Fibroblast of lung (primary cell): ENCODE measurements at regions not wholly inside any gene's neighbourhood (a gene's known extent, or its start where the extent isn't known, plus 50 kb on each side); places are given as distances from the start of the nearest gene placed in this dataset.

Experiments used
- DNase-seq, 2 donors: peaks; one replicate each; pipeline versions ENCODE4 v3.0.0 to v3.0.0-alpha.2; 2010; ENCODE audit warnings: low read depth in 2 of 2
- H2AFZ ChIP-seq: 2 replicates; pipeline ENCODE4 v1.5.1; 2012; ENCODE audit warnings: low read length, control low read depth, inconsistent platforms
- H3K27ac ChIP-seq: 2 replicates; pipeline ENCODE4 v1.5.1; 2011; ENCODE audit warnings: low read length, control low read depth; ENCODE audit not compliant: insufficient read depth
- H3K27me3 ChIP-seq: 2 replicates; pipeline ENCODE4 v1.5.1; 2011; ENCODE audit warnings: mild to moderate bottlenecking, low read length; ENCODE audit not compliant: control insufficient read depth, insufficient read depth
- H3K36me3 ChIP-seq: 2 replicates; pipeline ENCODE4 v1.5.1; 2011; ENCODE audit warnings: low read length; ENCODE audit not compliant: control insufficient read depth, insufficient read depth
- H3K4me1 ChIP-seq: 2 replicates; pipeline ENCODE4 v1.5.1; 2011; ENCODE audit warnings: low read length; ENCODE audit not compliant: control insufficient read depth, insufficient read depth; ENCODE audit errors: extremely low read depth
- H3K4me2 ChIP-seq: 2 replicates; pipeline ENCODE4 v1.5.1; 2011; ENCODE audit warnings: low read length, control low read depth; ENCODE audit not compliant: insufficient read depth; ENCODE audit errors: extremely low read depth
- H3K4me3 ChIP-seq, 4 experiments: fragments of 200-600 bp in 1 of 4; sonication (generic) in 1 of 4; replicated peaks in 1 of 4; 2 replicates each; pipeline ENCODE4 v1.5.1; 2011 to 2016; ENCODE audit warnings: low read length in 4 of 4, low read depth in 3 of 4, mild to moderate bottlenecking in 3 of 4, control low read depth in 2 of 4, inconsistent platforms in 1 of 4, mixed read lengths in 1 of 4; ENCODE audit not compliant: insufficient read depth in 1 of 4; ENCODE audit errors: control extremely low read depth in 1 of 4
- H3K79me2 ChIP-seq: 2 replicates; pipeline ENCODE4 v1.5.1; 2012; ENCODE audit warnings: mild to moderate bottlenecking, low read length, inconsistent platforms; ENCODE audit not compliant: control insufficient read depth, insufficient read depth
- H3K9ac ChIP-seq: 2 replicates; pipeline ENCODE4 v1.5.1; 2011; ENCODE audit warnings: mild to moderate bottlenecking, low read length, control low read depth; ENCODE audit not compliant: insufficient read depth
- H3K9me3 ChIP-seq: 2 replicates; pipeline ENCODE4 v1.5.1; 2012; ENCODE audit warnings: low read depth, low read length; ENCODE audit not compliant: control insufficient read depth, insufficient read depth
- H4K20me1 ChIP-seq: 2 replicates; pipeline ENCODE4 v1.5.1; 2011; ENCODE audit warnings: low read length; ENCODE audit not compliant: control insufficient read depth, insufficient read depth; ENCODE audit errors: extremely low read depth
- EZH2 ChIP-seq: IDR thresholded peaks from 2 replicates; pipeline ENCODE4 v1.5.1; 2012; ENCODE audit warnings: low read length, control low read depth, mild to moderate bottlenecking; ENCODE audit errors: missing control alignments
- TF ChIP-seq, protein P1 (sequence below), 2 donors: IDR thresholded peaks in 1 of 2; conservative IDR thresholded peaks in 1 of 2; 1 replicate in 1 of 2; 2 replicates in 1 of 2; pipeline ENCODE4 v1.5.1; 2011 to 2012; ENCODE audit warnings: low read length in 2 of 2, control low read depth in 1 of 2, inconsistent platforms in 1 of 2, low read depth in 1 of 2, mild to moderate bottlenecking in 1 of 2

DNA sequence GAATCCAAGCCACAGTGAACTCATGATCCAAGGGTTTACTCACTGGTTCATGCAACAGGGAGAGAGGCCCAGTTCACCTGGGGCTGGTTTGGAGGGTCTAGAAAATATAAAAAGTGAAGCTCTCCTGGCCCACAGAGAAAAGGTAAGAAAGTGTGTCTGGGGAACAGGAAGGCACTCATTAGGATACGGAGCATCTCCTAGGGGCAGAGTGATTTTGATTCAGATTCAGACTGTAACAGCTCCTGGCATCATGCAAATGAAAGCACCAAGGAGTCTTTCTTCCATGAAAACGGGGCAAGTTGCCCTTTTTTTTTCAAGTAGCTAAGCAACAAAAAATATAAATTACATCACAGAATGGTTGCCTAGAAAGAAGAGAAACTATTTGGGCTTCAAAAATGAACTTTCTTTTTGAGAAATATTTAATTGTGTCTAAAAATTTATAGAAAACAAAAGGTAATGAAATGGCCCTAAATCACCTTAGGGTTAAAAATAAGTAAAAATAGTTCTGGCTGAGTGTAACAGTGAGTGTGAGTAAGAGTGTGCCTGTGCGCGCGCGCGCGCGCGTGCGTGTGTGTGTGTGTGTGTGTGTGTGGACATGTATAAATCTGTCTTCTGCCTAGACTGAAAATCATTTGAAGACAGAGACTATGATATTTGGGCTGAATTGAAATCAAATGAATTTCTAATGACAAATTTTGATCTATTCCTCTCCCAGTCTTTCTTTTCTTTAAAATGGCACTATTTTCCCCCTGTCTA lies 177.8 kb upstream of the ZNF462 start:
- Histone ChIP-seq H3K4me2 (no peak overlapping the region), H4K20me1 (no peaks in the 10 kb centered on the region), H3K27me3 (no peaks in the 10 kb centered on the region), H3K36me3 (no peaks in the 10 kb centered on the region), H3K4me1 (no peaks in the 10 kb centered on the region), H3K79me2 (no peaks in the 10 kb centered on the region), H3K9me3 (no peaks in the 10 kb centered on the region), H2AFZ (no peak overlapping the region), H3K27ac (no peak overlapping the region), H3K9ac (no peak overlapping the region), H3K4me3 (no peak overlapping the region)
- no peak for DNase-seq
- TF ChIP-seq EZH2, result no peak
- TF ChIP-seq, protein P1, sequence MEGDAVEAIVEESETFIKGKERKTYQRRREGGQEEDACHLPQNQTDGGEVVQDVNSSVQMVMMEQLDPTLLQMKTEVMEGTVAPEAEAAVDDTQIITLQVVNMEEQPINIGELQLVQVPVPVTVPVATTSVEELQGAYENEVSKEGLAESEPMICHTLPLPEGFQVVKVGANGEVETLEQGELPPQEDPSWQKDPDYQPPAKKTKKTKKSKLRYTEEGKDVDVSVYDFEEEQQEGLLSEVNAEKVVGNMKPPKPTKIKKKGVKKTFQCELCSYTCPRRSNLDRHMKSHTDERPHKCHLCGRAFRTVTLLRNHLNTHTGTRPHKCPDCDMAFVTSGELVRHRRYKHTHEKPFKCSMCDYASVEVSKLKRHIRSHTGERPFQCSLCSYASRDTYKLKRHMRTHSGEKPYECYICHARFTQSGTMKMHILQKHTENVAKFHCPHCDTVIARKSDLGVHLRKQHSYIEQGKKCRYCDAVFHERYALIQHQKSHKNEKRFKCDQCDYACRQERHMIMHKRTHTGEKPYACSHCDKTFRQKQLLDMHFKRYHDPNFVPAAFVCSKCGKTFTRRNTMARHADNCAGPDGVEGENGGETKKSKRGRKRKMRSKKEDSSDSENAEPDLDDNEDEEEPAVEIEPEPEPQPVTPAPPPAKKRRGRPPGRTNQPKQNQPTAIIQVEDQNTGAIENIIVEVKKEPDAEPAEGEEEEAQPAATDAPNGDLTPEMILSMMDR (conservative IDR thresholded peaks at IDR 0.05 in 1 of 2, IDR thresholded peaks at IDR 0.05 in 1 of 2; ENCODE audit: low read depth in 1 of 2, low read length in 2 of 2), result no peak

DNA sequence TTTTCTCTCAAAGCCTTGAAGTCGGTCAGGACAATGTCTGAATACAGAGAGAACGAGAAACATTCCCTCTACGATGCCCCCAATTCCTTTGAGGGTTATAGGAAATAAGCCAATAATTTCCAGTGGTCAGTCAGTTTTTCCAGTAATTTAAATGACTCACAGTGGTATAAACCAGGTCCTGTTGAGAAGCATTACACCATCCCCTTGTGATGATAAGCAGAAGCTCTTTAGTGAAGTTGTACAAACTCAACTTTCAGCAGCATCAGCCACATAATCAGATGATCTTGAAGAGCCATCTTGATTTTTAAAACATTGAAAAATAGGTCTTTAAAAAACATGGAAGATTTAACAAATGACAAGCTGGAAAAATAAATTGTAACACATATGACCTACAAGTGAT lies 173.9 kb upstream of the ZNF462 start:
- H3K4me3 ChIP-seq, result no peak overlapping the region
- H2AFZ ChIP-seq, result no peak overlapping the region
- DNase-seq, result peak in 1 of 2 donors; percentile 35

DNA sequence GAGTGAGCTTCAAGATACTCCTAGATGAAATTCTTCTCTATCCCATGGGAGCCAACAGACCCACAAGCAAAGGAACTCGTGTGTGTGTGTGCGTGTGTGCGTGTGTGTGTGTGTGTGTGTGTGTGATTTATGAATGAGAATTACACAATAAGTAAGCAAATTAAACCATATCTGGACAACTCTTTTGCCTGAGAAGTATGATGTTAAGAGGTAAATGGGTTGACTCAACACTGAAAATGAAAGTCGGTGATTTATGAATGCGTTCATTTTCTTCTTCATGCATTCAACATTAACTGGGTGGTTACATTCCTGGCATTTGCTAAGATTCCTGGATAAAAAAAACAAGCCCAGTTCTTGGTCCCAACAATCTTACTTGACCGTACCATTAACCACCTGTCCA lies 171.3 kb upstream of the ZNF462 start:
- H3K4me3 ChIP-seq, result no peak overlapping the region
- DNase-seq, result no peak
- TF ChIP-seq, protein P1 (conservative IDR thresholded peaks at IDR 0.05 in 1 of 2, IDR thresholded peaks at IDR 0.05 in 1 of 2; ENCODE audit: low read depth in 1 of 2, low read length in 2 of 2), result no peak
- no peak for TF ChIP-seq EZH2
- no peak overlapping the region for H3K9ac ChIP-seq
- H3K36me3 ChIP-seq, result no peaks in the 10 kb centered on the region
- H3K4me2 ChIP-seq, result no peak overlapping the region
- no peaks in the 10 kb centered on the region for H3K9me3 ChIP-seq
- no peaks in the 10 kb centered on the region for H4K20me1 ChIP-seq
- no peaks in the 10 kb centered on the region for H3K79me2 ChIP-seq
- no peaks in the 10 kb centered on the region for H3K27me3 ChIP-seq
- H2AFZ ChIP-seq, result no peak overlapping the region
- H3K27ac ChIP-seq, result no peak overlapping the region
- no peaks in the 10 kb centered on the region for H3K4me1 ChIP-seq

More for the DNA sequence above, 173.9 kb upstream of the ZNF462 start:
- no peak overlapping the region for H3K27ac ChIP-seq
- no peaks in the 10 kb centered on the region for H3K9me3 ChIP-seq
- no peaks in the 10 kb centered on the region for H3K4me1 ChIP-seq
- no peaks in the 10 kb centered on the region for H3K27me3 ChIP-seq
- H3K4me2 ChIP-seq, result no peak overlapping the region
- no peak for TF ChIP-seq EZH2
- TF ChIP-seq, protein P1 (conservative IDR thresholded peaks at IDR 0.05 in 1 of 2, IDR thresholded peaks at IDR 0.05 in 1 of 2; ENCODE audit: low read depth in 1 of 2, low read length in 2 of 2), result no peak
- no peaks in the 10 kb centered on the region for H4K20me1 ChIP-seq
- H3K79me2 ChIP-seq, result no peaks in the 10 kb centered on the region
- no peaks in the 10 kb centered on the region for H3K36me3 ChIP-seq
- H3K9ac ChIP-seq, result no peak overlapping the region
